GM23338 (cell line): ENCODE measurements at regions not wholly inside any gene's neighbourhood (a gene's known extent, or its start where the extent isn't known, plus 50 kb on each side); places are given as distances from the start of the nearest gene placed in this dataset.

Experiments used
- ATAC-seq: fragments of 200-7000 bp; cut with Tn5 transposase; 3 replicates; pipeline ENCODE4 v1.9.1; 2020
- DNase-seq: peaks from one replicate; pipeline ENCODE4 v3.0.0-alpha.2; 2015; ENCODE audit warnings: low spot score
- H2AFZ ChIP-seq: fragments of 200-600 bp; sonication (generic); 2 replicates; pipeline ENCODE4 v1.8.0; 2016; ENCODE audit warnings: antibody characterized with exemption, mild to moderate bottlenecking, moderate library complexity
- H3F3A ChIP-seq: fragments of 200-600 bp; sonication (generic); replicated peaks from 2 replicates; pipeline ENCODE4 v1.8.0; 2017; ENCODE audit warnings: antibody characterized with exemption, mixed run types, low read depth
- H3K27ac ChIP-seq: fragments of 200-600 bp; sonication (generic); 2 replicates; pipeline ENCODE4 v1.6.1; 2016; ENCODE audit warnings: low read depth
- H3K27me3 ChIP-seq: fragments of 200-600 bp; sonication (generic); 2 replicates; pipeline ENCODE4 v1.8.0; 2016; ENCODE audit warnings: mild to moderate bottlenecking, mixed run types, moderate library complexity; ENCODE audit not compliant: insufficient read depth
- H3K36me3 ChIP-seq: fragments of 200-600 bp; sonication (generic); 2 replicates; pipeline ENCODE4 v1.8.0; 2016; ENCODE audit warnings: mild to moderate bottlenecking; ENCODE audit not compliant: insufficient read depth
- H3K4me1 ChIP-seq: fragments of 200-600 bp; sonication (generic); 2 replicates; pipeline ENCODE4 v1.8.0; 2016; ENCODE audit warnings: mild to moderate bottlenecking, moderate library complexity; ENCODE audit not compliant: insufficient read depth
- H3K4me2 ChIP-seq: fragments of 200-600 bp; sonication (generic); 2 replicates; pipeline ENCODE4 v1.7.1; 2017; ENCODE audit warnings: mixed run types
- H3K4me3 ChIP-seq: fragments of 200-600 bp; sonication (generic); 2 replicates; pipeline ENCODE4 v1.6.1; 2016; ENCODE audit warnings: mixed run types
- H3K79me2 ChIP-seq: fragments of 200-600 bp; sonication (generic); replicated peaks from 2 replicates; pipeline ENCODE4 v1.8.0; 2017; ENCODE audit warnings: mild to moderate bottlenecking; ENCODE audit not compliant: insufficient read depth
- H3K9me2 ChIP-seq: fragments of 200-600 bp; sonication (generic); 2 replicates; pipeline ENCODE4 v1.8.0; 2017; ENCODE audit not compliant: insufficient read depth
- H4K20me1 ChIP-seq: fragments of 200-600 bp; sonication (generic); replicated peaks from 2 replicates; pipeline ENCODE4 v1.8.0; 2017; ENCODE audit warnings: mild to moderate bottlenecking; ENCODE audit not compliant: insufficient read depth
- H3K27ac Mint-ChIP-seq: 2 replicates; pipeline ENCODE4 v1.8.0; 2020; ENCODE audit warnings: inconsistent platforms, mild to moderate bottlenecking, moderate library complexity, mixed read lengths
- H3K27me3 Mint-ChIP-seq: 3 replicates; pipeline ENCODE4 v1.8.0; 2022; ENCODE audit warnings: low read depth, mild to moderate bottlenecking, moderate library complexity, mixed read lengths, inconsistent platforms; ENCODE audit not compliant: insufficient read depth, poor library complexity
- H3K36me3 Mint-ChIP-seq: 3 replicates; pipeline ENCODE4 v1.8.0; 2021; ENCODE audit warnings: low read depth, mild to moderate bottlenecking, inconsistent platforms, moderate library complexity, mixed read lengths
- H3K4me1 Mint-ChIP-seq: 3 replicates; pipeline ENCODE4 v1.8.0; 2020; ENCODE audit warnings: mild to moderate bottlenecking, inconsistent platforms, mixed read lengths
- H3K4me3 Mint-ChIP-seq: 3 replicates; pipeline ENCODE4 v1.8.0; 2021; ENCODE audit warnings: moderate library complexity, mild to moderate bottlenecking, inconsistent platforms, mixed read lengths
- H3K9me3 Mint-ChIP-seq: 3 replicates; pipeline ENCODE4 v1.8.0; 2020; ENCODE audit warnings: moderate library complexity, mild to moderate bottlenecking, inconsistent platforms, mixed read lengths
- CREB1 ChIP-seq: fragments of 250-450 bp; sonication (Bioruptor Pico); IDR thresholded peaks from 2 replicates; pipeline ENCODE4 v1.5.0; 2020; ENCODE audit warnings: low read depth, mild to moderate bottlenecking, moderate library complexity
- CTCF ChIP-seq, 2 experiments: fragments of 200-600 bp in 1 of 2; sonication (generic) in 1 of 2; conservative IDR thresholded peaks; 2 replicates each; pipeline versions ENCODE4 v1.5.1 to v1.6.1; 2016 to 2017; ENCODE audit warnings: antibody characterized with exemption in 2 of 2, low read depth in 2 of 2, mild to moderate bottlenecking in 2 of 2, moderate library complexity in 1 of 2
- ETS1 ChIP-seq: IDR thresholded peaks from 2 replicates; pipeline ENCODE4 v1.6.1; 2016; ENCODE audit warnings: antibody characterized with exemption
- EZH2 ChIP-seq: fragments of 200-600 bp; sonication (generic); IDR thresholded peaks from one replicate; pipeline ENCODE4 v1.8.0; 2017; ENCODE audit warnings: antibody characterized with exemption, mild to moderate bottlenecking, low read depth; ENCODE audit not compliant: unreplicated experiment
- EZH2phosphoT487 ChIP-seq: fragments of 200-600 bp; sonication (generic); IDR thresholded peaks from one replicate; pipeline ENCODE4 v1.8.1; 2018; ENCODE audit warnings: antibody characterized with exemption; ENCODE audit not compliant: unreplicated experiment
- JUNB ChIP-seq: IDR thresholded peaks from one replicate; pipeline ENCODE4 v1.6.1; 2016; ENCODE audit warnings: antibody characterized with exemption; ENCODE audit not compliant: unreplicated experiment
- NANOG ChIP-seq: IDR thresholded peaks from 2 replicates; pipeline ENCODE4 v1.6.1; 2016; ENCODE audit warnings: antibody characterized with exemption, borderline replicate concordance
- POLR2AphosphoS5 ChIP-seq: IDR thresholded peaks from 2 replicates; pipeline ENCODE4 v1.6.1; 2016; ENCODE audit warnings: antibody characterized with exemption, low read depth
- REST ChIP-seq: IDR thresholded peaks from one replicate; pipeline ENCODE4 v1.6.1; 2018; ENCODE audit warnings: antibody characterized with exemption; ENCODE audit not compliant: unreplicated experiment
- STAT1 ChIP-seq: IDR thresholded peaks from one replicate; pipeline ENCODE4 v1.6.1; 2016; ENCODE audit warnings: antibody characterized with exemption; ENCODE audit not compliant: unreplicated experiment
- ZNF114 ChIP-seq: fragments of 250-450 bp; sonication (Bioruptor Pico); IDR thresholded peaks from 2 replicates; pipeline ENCODE4 v1.5.0; 2020; ENCODE audit warnings: mild to moderate bottlenecking, moderate library complexity
- ZNF331 ChIP-seq: fragments of 250-450 bp; sonication (Bioruptor Pico); IDR thresholded peaks from 2 replicates; pipeline ENCODE4 v1.5.0; 2020; ENCODE audit warnings: low read depth, mild to moderate bottlenecking, moderate library complexity
- ZNF462 ChIP-seq: fragments of 250-450 bp; sonication (Bioruptor Pico); IDR thresholded peaks from 2 replicates; pipeline ENCODE4 v1.5.0; 2020; ENCODE audit warnings: mild to moderate bottlenecking, moderate library complexity

- H3K36me3 ChIP-seq = no peaks in the 10 kb centered on the region
- ATAC-seq = no peak
- no peaks in the 10 kb centered on the region for H4K20me1 ChIP-seq
- H3K27me3 ChIP-seq = no peaks in the 10 kb centered on the region
- no peak overlapping the region for H2AFZ ChIP-seq
- no peak for TF ChIP-seq STAT1
- no peak for TF ChIP-seq POLR2AphosphoS5
- no peak for TF ChIP-seq ZNF462 (CRISPR knock-in tag)
- TF ChIP-seq EZH2phosphoT487 = no peak
- TF ChIP-seq NANOG = no peak
- TF ChIP-seq CTCF (conservative IDR thresholded peaks at IDR 0.05; ENCODE audit: low read depth in 2 of 2) = no peak
- TF ChIP-seq ETS1 = no peak
- TF ChIP-seq EZH2 = no peak
- TF ChIP-seq JUNB = no peak
- no peak for TF ChIP-seq REST
- TF ChIP-seq CREB1 (CRISPR knock-in tag) = no peak
- TF ChIP-seq ZNF114 (CRISPR knock-in tag) = no peak
- TF ChIP-seq ZNF331 (CRISPR knock-in tag) = no peak
- H3K27ac ChIP-seq = no peak overlapping the region
- DNase-seq = no peak
- peaks cover 10% of the 10 kb centered on the region for H3K9me2 ChIP-seq
- no peak overlapping the region for H3K4me3 ChIP-seq
- Mint-ChIP-seq H3K27me3 (peaks cover 3% of the 10 kb centered on the region), H3K4me3 (no peak overlapping the region), H3K27ac (no peak overlapping the region), H3K36me3 (no peaks in the 10 kb centered on the region), H3K9me3 (no peaks in the 10 kb centered on the region), H3K4me1 (peaks cover 6% of the 10 kb centered on the region; the same call in 2 of the 3 replicates)
- H3K4me1 ChIP-seq = peaks cover 13% of the 10 kb centered on the region
- no peaks in the 10 kb centered on the region for H3F3A ChIP-seq
- no peaks in the 10 kb centered on the region for H3K79me2 ChIP-seq
- H3K4me2 ChIP-seq = no peak overlapping the region
Measured at GRCh38 chr12:105985383-105985782, 153.4 kb downstream of the NUAK1 start.
